ENCODE measurements at regions not wholly inside any gene's neighbourhood (a gene's known extent, or its start where the extent isn't known, plus 50 kb on each side); places are given as distances from the start of the nearest gene placed in this dataset.
"Not testable (repeated sequence)": the region's sequence is repeated elsewhere in the genome, so short reads cannot be mapped to it uniquely, and the experiment has no call there.

GRCh38 chr10:63007112-63007511 is 126.0 kb upstream of the NRBF2 start:
- no peak for DNase-seq (ENCODE audit: low read depth)
- no peak overlapping the region for H3K4me3 ChIP-seq (ENCODE audit: low read depth, low read length)

DNA sequence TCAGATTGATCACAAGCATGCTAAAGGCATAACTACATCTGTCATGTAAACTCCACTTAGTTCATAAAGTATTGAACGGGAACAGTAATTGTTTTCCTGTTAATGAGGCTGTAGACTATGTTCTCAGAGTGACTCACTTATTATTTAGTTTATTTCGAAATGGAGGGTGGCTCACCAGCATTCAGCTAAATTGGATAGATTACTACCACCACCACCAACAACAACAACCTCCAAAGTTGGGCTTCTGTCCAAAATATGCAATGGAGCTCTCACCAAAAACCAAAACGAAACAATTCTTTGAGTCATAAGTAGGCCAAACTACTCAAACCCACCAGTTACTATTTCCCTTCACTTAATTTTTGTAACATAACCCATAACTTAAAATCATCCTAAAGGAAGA is 127.9 kb upstream of the NRBF2 start:
- DNase-seq (ENCODE audit: low read depth) = peak; percentile 55
- no peak overlapping the region for H3K4me3 ChIP-seq (ENCODE audit: low read depth, low read length)

- H3K4me3 ChIP-seq (ENCODE audit: low read depth, low read length) = no peak overlapping the region
- DNase-seq (ENCODE audit: low read depth) = no peak
These were observed 129.2 kb upstream of the NRBF2 start for GRCh38 chr10:63003816-63004453.

DNA sequence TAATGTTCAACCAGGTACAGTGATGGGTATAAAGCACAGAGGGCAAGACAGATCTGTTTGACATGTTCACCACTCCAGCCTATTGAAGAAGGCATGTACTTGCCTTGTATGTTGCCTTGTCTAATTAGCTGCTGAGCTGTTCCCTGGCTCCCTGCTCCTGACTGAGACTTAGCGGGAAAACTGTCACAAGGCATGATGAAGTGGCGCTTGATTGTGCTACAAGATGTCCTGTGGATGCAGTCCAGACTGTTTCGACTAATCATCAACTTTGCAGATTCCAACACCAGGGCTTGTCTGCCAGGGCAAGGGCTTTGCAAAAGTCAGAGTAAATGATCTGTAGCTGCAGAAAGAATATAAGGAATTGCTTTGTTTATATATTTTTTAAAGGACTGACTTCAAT is 136.2 kb upstream of the NRBF2 start:
- H3K4me3 ChIP-seq (ENCODE audit: low read depth, low read length) = no peak overlapping the region
- DNase-seq (ENCODE audit: low read depth) = no peak

DNA sequence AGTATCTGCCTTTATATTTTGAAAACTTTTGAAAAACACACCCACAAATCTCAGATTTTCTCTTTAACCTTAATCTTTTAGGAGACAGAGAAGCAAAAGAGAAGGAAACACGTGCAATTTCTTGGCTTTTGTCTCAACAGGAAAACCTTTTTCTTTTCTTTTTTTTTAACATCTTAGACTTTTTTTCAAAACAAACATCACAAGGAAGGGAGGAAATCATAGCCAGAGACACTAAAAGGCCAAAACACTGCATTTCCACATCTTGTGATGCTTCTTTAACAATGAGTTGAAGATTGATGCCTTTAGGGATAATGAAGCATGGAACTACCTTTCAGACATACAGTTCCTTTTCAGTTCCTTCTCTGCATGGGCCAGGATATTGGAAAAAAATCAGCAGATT is 136.6 kb upstream of the NRBF2 start:
- no peak for DNase-seq (ENCODE audit: low read depth)
- no peak overlapping the region for H3K4me3 ChIP-seq (ENCODE audit: low read depth, low read length)

- H3K4me3 ChIP-seq (ENCODE audit: low read depth, low read length) = no peak overlapping the region
- DNase-seq (ENCODE audit: low read depth) = no peak
These were observed 140.0 kb upstream of the NRBF2 start for GRCh38 chr10:62993121-62993520.

GRCh38 chr10:62992145-62992721 is 140.9 kb upstream of the NRBF2 start:
- no peak overlapping the region for H3K4me3 ChIP-seq (ENCODE audit: low read depth, low read length)
- no peak for DNase-seq (ENCODE audit: low read depth)

DNA sequence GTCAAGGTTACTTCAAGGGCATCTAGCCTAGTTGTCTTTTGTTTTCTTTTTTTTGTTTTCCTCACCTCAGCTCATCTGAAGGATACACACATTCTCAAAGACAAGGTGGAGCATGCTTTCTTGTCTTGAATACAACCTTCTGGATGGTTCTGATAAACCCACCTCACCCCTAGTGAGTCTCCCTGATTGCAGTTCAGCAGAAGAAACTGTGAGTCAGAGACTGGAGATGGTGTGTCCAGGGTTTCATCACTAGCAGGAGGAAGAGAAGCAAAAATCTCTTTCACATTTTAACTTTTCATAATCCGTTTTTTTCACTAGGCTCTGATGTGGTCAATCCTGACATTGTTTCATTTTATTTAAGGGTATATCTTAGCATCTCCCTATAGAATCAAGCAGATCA is 143.0 kb upstream of the NRBF2 start:
- H3K4me3 ChIP-seq (ENCODE audit: low read depth, low read length) = no peak overlapping the region
- no peak for DNase-seq (ENCODE audit: low read depth)

GRCh38 chr10:62985807-62986600 is 147.1 kb upstream of the NRBF2 start:
- no peak for DNase-seq (ENCODE audit: low read depth)
- no peak overlapping the region for H3K4me3 ChIP-seq (ENCODE audit: low read depth, low read length)

DNA sequence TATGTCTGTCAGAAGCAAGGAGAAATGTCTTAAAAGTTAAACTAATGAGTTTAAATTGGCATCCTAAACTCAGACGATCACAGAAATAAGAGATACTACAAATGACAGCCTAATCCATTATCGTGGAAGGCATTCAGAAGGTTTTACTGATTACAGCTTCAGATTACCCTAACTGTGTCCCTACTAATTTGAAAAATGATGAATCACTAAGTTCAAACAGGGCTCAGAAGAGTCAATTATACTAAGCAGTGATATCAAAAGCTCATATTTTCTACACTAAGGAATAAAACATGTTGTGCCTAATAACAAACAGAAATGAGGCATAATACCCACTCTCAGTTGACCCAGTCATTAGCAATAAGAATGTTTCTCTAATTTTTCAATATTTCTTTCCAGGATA is 152.0 kb upstream of the NRBF2 start:
- no peak overlapping the region for H3K4me3 ChIP-seq (ENCODE audit: low read depth, low read length)
- DNase-seq (ENCODE audit: low read depth) = no peak

GRCh38 chr10:62980687-62981086 is 152.4 kb upstream of the NRBF2 start:
- H3K4me3 ChIP-seq (ENCODE audit: low read depth, low read length) = no peak overlapping the region
- no peak for DNase-seq (ENCODE audit: low read depth)

- no peak for DNase-seq (ENCODE audit: low read depth)
These were observed 153.2 kb upstream of the NRBF2 start for GRCh38 chr10:62979921-62980320.

DNA sequence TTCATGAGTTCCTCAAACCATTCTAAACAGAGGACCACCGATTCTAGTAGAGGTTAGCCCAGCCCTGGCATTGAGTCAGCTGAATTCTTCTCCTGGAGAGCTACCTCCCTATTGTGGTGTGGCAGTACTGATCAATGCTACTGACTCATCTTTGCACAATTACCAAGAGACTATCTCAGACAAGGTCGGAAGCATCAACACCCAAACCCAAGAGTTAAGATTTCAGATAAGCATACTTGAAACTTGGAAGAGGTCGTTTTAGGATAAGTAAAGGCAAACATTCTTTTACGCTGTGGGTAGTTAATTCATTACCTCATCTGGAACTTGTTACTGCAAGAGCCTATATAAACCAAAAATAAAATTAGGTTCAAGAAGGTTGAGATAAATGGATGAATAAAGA is 154.6 kb upstream of the NRBF2 start:
- H3K4me3 ChIP-seq (ENCODE audit: low read depth, low read length) = no peak overlapping the region
- DNase-seq (ENCODE audit: low read depth) = no peak

More at GRCh38 chr10:62979921-62980320, 153.2 kb upstream of the NRBF2 start:
- no peak overlapping the region for H3K4me3 ChIP-seq (ENCODE audit: low read depth, low read length)

- H3K4me3 ChIP-seq (ENCODE audit: low read depth, low read length); DNase-seq (ENCODE audit: low read depth): not testable (repeated sequence)
These were observed 158.3 kb upstream of the NRBF2 start for GRCh38 chr10:62974795-62975194.

DNA sequence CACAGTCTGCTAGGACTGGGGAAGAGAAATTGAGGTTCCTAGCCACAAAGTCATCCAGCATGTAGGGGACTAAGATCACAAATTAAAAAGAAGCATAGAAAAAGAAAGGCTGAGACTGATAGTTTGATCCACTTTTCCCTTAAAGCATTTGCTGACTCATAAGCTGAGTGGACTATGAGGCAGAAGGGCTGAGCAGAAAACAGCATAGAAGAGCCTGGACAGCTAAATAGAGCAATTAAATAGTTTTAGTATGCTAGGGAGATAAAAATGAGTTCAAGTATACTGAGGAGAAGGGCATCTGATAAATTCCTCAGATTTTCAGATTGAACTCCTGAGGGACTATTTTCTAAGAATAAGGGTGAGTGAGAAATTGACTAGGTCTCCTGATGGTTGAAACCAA is 155.9 kb upstream of the EGR2 start:
- no peak overlapping the region for H3K4me3 ChIP-seq (ENCODE audit: low read depth, low read length)
- no peak for DNase-seq (ENCODE audit: low read depth)

DNA sequence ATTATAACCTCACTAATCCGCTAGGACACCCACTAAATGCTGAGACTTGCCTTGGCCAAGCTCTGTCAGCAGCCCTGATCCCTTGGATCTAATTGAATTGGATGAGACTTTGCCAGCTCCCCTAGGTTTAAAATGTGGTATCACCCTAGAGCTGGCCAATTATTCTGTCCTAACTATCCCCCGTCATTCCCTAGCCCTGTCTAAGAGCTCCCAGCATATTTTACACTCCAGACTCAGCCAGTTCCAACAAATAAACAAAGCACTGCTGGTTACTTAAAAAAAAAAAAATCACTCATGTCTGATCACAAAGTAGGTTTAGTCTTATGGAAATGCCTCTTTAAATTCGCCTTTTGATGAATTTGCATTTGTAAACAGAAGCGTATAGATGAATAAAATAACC is 147.9 kb upstream of the EGR2 start:
- no peak for DNase-seq (ENCODE audit: low read depth)
- no peak overlapping the region for H3K4me3 ChIP-seq (ENCODE audit: low read depth, low read length)

DNA sequence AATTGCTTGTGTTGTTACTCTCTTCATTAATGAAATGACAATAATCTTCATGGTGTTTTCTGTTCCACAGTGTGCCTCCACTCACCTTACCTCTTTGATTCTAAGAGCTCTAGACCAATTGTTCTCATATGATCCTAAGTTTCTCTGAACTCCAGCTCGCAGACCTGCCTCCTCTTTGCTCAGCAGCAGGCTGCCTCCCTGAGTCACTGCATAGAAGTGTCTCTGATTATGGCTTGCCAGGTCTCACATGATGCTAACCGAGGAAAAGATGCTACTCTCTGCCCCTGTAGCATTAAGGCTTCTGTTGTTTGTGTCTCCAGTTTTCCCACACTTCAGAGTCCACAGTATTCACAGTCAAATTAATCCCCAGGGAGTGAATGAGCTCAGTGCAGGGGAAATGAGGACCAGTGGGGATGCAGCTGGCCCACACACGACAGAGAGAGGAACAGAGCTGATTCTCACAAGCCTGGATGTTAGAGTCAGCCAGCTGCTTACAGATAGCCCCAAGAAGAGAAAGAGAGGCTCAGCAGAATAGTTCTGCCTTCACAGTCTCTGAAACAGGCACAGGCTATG is 145.9 kb upstream of the EGR2 start:
- H3K4me3 ChIP-seq (ENCODE audit: low read depth, low read length) = no peak overlapping the region
- DNase-seq (ENCODE audit: low read depth) = peak; percentile 28

DNA sequence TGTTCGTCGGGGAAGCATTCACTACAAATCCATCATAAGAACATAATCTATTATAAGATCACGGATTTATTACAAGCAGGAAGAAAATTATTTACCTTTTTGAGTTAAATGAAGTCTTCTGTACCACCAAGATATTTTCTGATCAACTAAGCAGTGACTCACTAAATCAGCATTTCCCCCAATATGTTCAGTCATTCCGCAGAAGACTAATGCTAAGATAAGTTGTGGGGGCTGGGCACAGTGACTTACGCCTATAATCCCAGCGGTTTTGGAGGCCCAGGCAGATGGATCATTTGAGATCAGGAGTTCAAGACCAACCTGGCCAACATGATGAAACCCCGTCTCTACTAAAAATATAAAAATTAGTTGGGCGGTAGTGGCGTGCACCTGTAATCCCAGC is 144.2 kb upstream of the EGR2 start:
- H3K4me3 ChIP-seq (ENCODE audit: low read depth, low read length) = no peak overlapping the region
- no peak for DNase-seq (ENCODE audit: low read depth)

DNA sequence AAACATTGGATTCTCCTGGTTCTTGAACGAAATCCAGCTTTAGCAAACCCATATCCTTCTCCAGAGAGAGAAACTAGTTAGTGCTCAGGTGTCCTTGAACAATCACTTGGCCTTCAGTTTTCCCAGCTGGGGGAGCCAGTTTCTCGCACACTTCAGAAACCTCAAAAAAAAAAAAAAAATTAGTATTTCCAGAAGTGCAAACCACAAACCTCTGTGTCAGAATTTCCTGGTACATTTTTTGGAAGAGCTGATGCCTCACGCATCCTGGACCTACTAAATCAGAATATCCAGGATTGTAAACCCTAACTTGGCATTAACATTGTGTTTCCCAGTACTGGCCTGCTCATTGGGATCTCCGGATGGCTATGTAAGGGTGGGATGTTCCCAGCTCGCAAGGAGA is 143.4 kb upstream of the EGR2 start:
- DNase-seq (ENCODE audit: low read depth) = peak; percentile 14
- H3K4me3 ChIP-seq (ENCODE audit: low read depth, low read length) = no peak overlapping the region

DNA sequence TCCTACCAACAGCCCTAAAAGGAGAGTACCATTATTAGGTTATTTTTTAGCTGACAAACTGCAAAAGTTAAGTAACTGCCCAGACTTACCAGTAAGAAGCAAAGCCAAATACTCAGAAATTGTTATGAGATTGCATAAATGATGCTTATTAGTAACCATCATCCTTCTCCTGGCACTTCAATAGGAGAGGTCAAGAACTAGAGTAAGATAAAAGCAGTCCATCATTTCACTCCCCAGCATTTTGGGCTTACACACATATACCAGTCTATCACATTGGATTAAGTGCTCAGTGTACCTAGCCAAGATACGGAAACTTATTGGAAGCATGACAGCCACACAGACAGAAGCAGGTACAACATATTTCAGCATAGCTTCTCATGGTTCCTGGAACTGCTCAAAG is 142.8 kb upstream of the EGR2 start:
- H3K4me3 ChIP-seq (ENCODE audit: low read depth, low read length) = no peak overlapping the region
- no peak for DNase-seq (ENCODE audit: low read depth)

DNA sequence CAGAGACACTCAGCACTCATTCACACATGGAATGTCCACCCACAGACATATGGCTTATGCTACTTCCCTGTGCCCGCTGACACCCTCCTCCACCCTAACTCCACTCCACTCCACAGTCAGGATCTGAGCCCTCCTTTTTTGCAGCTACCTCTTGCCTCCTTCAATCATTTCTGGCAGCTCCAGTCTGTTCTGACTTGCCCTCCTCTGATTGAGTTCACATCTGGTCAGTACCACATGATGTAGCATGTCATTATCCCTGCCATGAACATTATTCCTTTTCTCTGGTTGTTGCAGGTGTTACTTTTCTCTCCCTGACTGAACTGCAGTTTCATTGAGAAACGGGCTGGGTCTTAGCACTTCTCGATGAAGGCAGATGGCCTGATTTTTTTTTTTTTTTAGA is 130.1 kb upstream of the EGR2 start:
- no peak for DNase-seq (ENCODE audit: low read depth)
- no peak overlapping the region for H3K4me3 ChIP-seq (ENCODE audit: low read depth, low read length)
